SKM-1 treated with dmso at 0.1 percent for 144 hours (cell line): ENCODE measurements at regions not wholly inside any gene's neighbourhood (a gene's known extent, or its start where the extent isn't known, plus 50 kb on each side); places are given as distances from the start of the nearest gene placed in this dataset.
A peak's percentile ranks its signal among the peaks of the same experiment; 100 is the strongest.
"Not testable (repeated sequence)": the region's sequence is repeated elsewhere in the genome, so short reads cannot be mapped to it uniquely, and the experiment has no call there.

Source experiments
- DNase-seq: peaks from one replicate; lab custom pipeline; 2025; ENCODE audit not compliant: unreplicated experiment; lab: John Stamatoyannopoulos, UW

DNA sequence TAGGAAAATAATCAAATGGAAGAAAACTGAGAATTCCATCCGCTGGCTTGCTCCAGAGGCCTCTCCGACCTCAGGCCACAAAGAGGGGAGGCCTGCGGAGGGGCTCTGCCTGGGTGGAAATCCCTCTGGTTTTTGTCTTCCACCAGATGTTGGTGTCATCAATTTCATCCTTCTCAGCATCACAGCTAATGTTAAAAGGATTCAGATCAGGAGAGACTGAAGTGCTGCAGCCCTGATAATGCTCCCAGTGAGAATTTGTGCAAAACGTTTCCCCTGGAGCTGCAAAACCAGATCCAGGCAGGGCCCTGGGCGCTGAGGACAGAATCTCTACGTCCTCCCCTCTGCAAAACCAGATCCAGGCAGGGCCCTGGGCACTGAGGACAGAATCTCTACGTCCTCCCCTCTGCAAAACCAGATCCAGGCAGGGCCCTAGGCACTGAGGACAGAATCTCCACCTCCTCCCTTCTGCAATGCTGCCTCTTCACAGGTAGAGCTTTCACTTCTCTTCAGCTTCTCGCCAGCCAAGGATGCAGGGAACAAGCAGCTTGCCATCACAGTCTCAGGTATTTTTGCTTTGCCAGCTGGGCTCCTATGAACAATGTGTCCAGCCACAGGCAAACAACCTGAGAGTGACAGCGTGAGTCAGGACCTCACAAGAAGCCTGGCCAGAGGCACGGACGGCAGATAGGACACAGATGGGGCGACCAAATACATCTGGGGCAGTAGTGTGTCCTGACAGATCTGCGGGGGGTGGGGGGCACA, 81.2 kb downstream of the TMEM18 start:
- no peak for DNase-seq

- DNase-seq = no peak
Observed at GRCh38 chr2:595141-595815, 81.9 kb downstream of the TMEM18 start.

DNA sequence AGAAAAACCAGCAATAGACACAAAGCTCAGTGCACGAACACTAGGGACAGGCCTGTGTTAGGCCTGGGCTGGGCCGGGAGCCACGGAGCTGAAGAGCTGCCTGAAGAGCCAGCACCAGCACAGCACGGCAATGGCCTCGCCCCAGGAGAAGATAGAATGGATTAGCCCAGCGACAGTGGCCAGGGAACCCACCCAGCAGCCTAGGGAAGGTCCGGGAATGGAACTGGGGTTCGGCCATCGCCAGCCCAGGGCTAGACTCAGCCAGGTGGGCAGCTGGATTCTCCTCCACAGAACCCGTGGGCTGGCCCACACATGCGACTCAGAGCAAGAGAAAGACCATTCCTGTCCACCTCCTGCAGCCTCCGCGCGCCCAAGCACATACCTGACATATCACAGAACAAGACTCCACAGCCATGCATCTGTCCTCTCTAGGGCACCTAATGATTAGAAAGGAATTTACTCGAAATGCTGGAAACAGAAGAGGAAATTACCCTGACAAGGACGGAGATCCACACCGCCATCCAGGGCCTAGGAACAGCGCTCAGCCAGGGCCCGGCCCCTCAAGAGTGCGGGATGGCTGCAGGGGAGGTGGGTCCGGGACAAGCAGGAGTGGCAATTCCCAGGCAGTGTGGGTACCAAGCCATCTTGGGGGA, 82.8 kb downstream of the TMEM18 start:
- no peak for DNase-seq

DNA sequence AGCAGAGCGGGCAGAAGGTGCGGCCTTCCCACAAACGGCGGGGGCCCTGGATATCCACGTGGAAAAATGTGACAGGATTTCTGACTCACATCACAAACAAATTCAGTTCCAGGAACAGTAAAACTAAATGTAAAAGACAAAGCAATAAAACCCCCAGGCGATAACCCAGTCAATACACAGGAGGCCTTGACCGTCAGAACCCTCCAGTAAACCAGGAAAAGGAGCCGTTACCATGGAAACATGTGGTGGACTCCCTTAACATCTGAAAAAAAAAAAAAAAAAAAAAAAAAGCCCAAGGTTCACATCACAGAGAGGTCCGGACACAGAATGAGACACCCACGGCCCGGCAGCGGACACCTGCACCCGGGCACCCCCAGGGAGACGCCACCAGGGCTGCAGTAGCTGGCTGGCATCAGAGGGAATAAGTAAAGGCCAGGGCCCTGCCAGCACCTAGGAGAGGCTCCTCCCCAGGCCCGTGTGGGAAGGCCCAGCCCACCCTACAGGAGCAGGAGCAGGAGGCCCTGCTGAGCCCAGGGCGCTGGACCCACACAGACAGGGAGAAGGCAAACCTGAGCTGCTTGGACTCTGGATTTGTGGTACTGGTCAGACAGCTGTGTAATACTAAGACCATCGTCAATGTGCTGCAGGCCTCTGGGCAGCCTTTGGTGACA, 83.7 kb downstream of the TMEM18 start:
- DNase-seq = no peak

GRCh38 chr2:592737-593136, 84.5 kb downstream of the TMEM18 start:
- DNase-seq = no peak

- no peak for DNase-seq
Observed at GRCh38 chr2:590214-591175, 86.7 kb downstream of the TMEM18 start.

DNA sequence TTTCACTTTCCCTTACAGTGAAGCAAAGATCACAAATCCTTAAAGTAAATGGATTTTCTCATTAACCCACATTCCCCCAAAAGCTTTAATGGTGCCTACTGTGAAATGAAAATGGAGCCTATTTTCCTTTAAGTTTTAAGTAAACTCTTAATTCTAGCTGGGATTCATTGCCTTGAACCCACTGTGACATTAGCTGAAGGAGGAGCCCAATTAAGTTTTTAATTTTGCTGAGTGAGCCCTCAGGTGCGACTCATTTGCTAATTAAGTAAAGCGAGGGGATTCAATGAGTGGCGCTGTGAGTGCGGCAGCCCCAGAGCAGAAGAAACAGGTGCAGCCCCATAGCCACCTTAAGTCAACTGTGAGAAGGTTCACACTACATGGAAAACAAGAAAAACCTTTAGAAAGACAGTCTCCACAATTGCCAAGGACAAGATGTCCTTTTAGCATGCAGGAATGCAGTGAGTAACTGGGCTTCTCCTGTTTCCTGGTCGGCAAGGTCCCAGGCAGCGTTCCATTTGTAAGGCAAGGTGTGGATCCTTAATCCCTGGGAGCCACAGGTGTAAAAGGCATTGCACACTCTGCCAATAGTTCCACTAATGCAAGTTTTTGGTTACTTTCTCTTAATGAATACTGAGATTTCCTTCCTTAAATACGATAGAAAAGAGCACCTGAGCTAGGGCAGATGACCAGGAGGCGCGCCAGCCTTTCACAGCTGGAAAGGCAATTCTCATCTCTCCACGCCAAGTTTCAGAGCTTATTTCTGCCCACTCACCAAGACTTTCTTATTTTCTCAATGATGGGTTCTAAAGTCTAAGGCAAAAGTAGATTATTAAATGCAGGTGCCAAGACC, 87.7 kb downstream of the TMEM18 start:
- DNase-seq = no peak

DNA sequence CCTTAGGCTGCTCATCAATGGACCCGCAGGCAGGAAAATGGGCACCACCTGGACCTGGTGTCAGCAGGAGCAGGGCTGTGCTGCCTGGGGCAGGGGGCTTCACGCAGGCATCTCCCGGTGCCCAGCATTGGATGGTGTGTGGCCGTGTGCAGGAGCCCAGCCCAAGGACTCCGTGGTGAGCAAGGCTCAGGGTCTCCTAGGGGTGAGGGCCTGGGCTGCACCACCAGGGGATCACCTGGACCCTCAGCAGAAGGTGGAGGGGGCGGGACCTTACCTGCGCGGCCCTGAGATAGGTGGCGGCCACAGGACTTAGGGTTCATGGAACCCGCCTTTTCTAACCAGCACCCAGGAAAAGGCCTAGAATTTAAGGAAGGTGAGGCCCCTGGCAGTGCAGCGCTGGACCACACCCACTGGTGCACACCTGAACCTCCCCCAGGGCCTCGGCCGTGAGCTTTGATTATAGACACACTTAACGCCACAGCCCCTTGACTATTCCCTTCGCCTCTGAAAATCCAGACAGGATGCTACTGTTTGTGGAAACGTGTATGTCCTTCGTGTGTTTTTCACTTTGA, 89.0 kb downstream of the TMEM18 start:
- no peak for DNase-seq

GRCh38 chr2:587087-587960, 89.9 kb downstream of the TMEM18 start:
- DNase-seq = no peak

DNA sequence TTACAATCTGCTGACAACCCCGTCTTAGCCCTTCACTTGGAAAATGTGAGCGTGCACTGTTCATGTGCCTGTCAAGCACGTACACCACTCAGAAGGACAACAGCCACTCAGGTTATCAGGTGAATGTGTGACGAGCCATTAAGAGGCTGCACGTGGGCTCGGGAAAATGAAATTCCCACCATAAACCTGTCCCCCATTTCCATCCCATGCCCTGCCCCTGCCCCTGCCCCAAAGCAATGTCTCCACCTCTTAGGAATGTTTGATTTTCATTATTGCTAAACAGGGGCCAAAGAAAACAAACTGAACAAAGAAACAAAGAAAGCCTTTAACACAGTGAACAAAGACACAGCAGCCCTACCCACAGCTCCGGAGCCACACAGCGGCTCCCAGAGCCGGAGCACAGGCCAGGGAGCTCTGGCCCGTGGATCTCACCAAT, 90.5 kb downstream of the TMEM18 start:
- no peak for DNase-seq

GRCh38 chr2:584863-585823, 92.1 kb downstream of the TMEM18 start:
- DNase-seq = peak; percentile 8

- DNase-seq = no peak
Observed at GRCh38 chr2:583666-584065, 93.5 kb downstream of the TMEM18 start.

- DNase-seq = no peak
Observed at GRCh38 chr2:582792-583528, 94.2 kb downstream of the TMEM18 start.

DNA sequence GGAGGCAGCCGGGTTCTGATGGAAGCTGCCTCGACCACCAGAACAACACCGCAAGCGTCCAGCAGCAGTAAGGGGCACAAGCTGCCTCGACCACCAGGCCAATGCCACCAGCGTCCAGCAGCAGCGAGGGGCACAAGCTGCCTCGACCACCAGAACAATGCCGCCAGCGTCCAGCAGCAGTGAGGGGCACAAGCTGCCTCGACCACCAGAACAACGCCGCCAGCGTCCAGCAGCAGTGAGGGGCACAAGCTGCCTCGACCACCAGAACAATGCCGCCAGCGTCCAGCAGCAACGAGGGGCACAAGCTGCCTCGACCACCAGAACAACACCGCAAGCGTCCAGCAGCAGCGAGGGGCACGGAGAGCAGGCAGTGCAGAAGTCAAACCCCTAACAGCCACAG, 94.9 kb downstream of the TMEM18 start:
- not testable (repeated sequence) for DNase-seq

GRCh38 chr2:579961-580360, 97.2 kb downstream of the TMEM18 start:
- no peak for DNase-seq

- DNase-seq = no peak
Observed at GRCh38 chr2:579351-579886, 97.8 kb downstream of the TMEM18 start.
